ENCODE measurements at regions not wholly inside any gene's neighbourhood (a gene's known extent, or its start where the extent isn't known, plus 50 kb on each side); places are given as distances from the start of the nearest gene placed in this dataset.

DNA sequence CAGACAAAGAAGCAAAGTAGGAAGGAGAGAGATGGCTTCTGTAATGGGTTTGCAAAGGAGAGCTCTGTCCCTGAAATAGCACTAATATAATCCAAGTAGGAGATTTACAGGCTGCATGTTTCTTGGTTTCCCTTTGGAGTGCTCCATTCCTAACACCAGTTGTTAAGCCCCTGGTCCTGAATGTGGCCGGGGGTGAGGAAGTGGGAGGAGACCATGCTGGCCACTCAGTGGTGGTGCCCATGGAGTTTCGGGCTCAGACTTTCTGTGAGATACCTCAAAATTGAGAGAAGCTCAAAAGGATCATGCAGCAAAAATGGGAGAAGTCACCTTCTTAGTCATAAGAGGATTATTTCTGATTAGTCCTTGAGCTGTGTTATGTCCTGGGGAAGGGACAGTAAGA is 88.5 kb downstream of the DAD1 start (continued):
- TF ChIP-seq, protein P1, sequence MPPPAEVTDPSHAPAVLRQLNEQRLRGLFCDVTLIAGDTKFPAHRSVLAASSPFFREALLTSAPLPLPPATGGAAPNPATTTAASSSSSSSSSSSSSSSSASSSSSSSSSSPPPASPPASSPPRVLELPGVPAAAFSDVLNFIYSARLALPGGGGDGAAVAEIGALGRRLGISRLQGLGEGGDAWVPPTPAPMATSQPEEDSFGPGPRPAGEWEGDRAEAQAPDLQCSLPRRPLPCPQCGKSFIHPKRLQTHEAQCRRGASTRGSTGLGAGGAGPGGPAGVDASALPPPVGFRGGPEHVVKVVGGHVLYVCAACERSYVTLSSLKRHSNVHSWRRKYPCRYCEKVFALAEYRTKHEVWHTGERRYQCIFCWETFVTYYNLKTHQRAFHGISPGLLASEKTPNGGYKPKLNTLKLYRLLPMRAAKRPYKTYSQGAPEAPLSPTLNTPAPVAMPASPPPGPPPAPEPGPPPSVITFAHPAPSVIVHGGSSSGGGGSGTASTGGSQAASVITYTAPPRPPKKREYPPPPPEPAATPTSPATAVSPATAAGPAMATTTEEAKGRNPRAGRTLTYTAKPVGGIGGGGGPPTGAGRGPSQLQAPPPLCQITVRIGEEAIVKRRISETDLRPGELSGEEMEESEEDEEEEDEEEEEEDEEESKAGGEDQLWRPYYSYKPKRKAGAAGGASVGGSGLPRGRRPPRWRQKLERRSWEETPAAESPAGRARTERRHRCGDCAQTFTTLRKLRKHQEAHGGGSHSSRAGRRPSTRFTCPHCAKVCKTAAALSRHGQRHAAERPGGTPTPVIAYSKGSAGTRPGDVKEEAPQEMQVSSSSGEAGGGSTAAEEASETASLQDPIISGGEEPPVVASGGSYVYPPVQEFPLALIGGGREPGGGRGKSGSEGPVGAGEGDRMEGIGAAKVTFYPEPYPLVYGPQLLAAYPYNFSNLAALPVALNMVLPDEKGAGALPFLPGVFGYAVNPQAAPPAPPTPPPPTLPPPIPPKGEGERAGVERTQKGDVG (CRISPR knock-in tag; IDR thresholded peaks at IDR 0.05; ENCODE audit: borderline replicate concordance), result no peak
- no peak for TF ChIP-seq NFE2L1 (CRISPR knock-in tag; IDR thresholded peaks at IDR 0.05; ENCODE audit: borderline replicate concordance)
- TF ChIP-seq, protein P2, sequence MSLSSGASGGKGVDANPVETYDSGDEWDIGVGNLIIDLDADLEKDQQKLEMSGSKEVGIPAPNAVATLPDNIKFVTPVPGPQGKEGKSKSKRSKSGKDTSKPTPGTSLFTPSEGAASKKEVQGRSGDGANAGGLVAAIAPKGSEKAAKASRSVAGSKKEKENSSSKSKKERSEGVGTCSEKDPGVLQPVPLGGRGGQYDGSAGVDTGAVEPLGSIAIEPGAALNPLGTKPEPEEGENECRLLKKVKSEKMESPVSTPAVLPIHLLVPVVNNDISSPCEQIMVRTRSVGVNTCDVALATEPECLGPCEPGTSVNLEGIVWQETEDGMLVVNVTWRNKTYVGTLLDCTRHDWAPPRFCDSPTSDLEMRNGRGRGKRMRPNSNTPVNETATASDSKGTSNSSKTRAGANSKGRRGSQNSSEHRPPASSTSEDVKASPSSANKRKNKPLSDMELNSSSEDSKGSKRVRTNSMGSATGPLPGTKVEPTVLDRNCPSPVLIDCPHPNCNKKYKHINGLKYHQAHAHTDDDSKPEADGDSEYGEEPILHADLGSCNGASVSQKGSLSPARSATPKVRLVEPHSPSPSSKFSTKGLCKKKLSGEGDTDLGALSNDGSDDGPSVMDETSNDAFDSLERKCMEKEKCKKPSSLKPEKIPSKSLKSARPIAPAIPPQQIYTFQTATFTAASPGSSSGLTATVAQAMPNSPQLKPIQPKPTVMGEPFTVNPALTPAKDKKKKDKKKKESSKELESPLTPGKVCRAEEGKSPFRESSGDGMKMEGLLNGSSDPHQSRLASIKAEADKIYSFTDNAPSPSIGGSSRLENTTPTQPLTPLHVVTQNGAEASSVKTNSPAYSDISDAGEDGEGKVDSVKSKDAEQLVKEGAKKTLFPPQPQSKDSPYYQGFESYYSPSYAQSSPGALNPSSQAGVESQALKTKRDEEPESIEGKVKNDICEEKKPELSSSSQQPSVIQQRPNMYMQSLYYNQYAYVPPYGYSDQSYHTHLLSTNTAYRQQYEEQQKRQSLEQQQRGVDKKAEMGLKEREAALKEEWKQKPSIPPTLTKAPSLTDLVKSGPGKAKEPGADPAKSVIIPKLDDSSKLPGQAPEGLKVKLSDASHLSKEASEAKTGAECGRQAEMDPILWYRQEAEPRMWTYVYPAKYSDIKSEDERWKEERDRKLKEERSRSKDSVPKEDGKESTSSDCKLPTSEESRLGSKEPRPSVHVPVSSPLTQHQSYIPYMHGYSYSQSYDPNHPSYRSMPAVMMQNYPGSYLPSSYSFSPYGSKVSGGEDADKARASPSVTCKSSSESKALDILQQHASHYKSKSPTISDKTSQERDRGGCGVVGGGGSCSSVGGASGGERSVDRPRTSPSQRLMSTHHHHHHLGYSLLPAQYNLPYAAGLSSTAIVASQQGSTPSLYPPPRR (CRISPR knock-in tag; IDR thresholded peaks at IDR 0.05; ENCODE audit: borderline replicate concordance), result no peak
- TF ChIP-seq STAG1 (CRISPR knock-in tag; IDR thresholded peaks at IDR 0.05), result no peak
- no peak for TF ChIP-seq ZBTB20 (CRISPR knock-in tag; IDR thresholded peaks at IDR 0.05; ENCODE audit: borderline replicate concordance, low read depth)
- TF ChIP-seq ZNF746 (CRISPR knock-in tag; IDR thresholded peaks at IDR 0.05), result no peak

Measured in HepG2 (cell line).